Stimulated activated CD8-positive, alpha-beta memory T cell treated with anti-CD3 and anti-CD28 coated beads, Interleukin-4, amount 100 ng/mL, for 24 hours (primary cell): ENCODE measurements at regions not wholly inside any gene's neighbourhood (a gene's known extent, or its start where the extent isn't known, plus 50 kb on each side); places are given as distances from the start of the nearest gene placed in this dataset.
"Not testable (repeated sequence)": the region's sequence is repeated elsewhere in the genome, so short reads cannot be mapped to it uniquely, and the experiment has no call there.

Experiments used
- DNase-seq: peaks from one replicate; pipeline ENCODE4 v3.0.0-alpha.2; 2020; ENCODE audit warnings: low read depth

DNA sequence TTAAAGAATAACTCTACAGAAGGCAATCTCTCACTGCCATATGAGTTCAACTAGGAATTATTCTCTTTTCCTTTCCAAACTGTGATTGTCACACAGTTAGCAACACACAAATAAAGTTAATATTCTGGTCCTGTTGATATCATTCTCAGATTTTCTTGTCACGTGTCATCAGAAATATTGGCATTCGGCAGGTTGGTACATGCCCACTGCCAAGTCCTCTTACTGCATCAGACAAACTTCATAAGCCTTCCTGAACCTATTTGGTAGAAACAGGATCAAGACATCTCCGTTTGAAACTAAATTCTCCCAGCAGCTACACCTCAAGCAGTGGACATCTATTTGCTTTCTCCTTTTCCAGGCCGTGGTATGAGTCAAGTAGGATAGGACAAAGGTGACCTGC lies 177.9 kb upstream of the SOX2 start:
- DNase-seq, result no peak

DNA sequence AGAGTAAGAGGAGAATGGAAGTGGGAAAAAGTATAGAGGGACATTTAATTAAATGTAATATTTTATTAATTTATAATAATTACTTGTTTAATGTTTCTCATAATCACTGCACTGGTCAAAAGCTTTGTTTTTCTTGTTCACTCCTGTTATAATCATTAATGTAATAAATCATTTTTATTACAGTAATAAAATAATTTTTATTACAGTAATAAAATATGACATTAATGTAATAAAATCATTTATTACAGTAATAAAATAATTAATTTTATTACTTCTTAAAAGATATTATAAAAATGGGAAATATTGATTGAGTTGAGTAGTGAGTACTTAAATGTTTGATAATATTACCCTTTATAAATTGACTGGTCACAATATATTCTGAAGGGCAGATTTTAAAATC lies 181.1 kb upstream of the SOX2 start:
- DNase-seq, result no peak

- no peak for DNase-seq
Measured at GRCh38 chr3:181521831-181522230, 189.9 kb upstream of the SOX2 start.

- no peak for DNase-seq
Measured at GRCh38 chr3:181518222-181518621, 193.5 kb upstream of the SOX2 start.

- DNase-seq, result no peak
Measured at GRCh38 chr3:181512787-181513186, 198.9 kb upstream of the SOX2 start.

GRCh38 chr3:181510500-181510899 lies 201.2 kb upstream of the SOX2 start:
- no peak for DNase-seq

DNA sequence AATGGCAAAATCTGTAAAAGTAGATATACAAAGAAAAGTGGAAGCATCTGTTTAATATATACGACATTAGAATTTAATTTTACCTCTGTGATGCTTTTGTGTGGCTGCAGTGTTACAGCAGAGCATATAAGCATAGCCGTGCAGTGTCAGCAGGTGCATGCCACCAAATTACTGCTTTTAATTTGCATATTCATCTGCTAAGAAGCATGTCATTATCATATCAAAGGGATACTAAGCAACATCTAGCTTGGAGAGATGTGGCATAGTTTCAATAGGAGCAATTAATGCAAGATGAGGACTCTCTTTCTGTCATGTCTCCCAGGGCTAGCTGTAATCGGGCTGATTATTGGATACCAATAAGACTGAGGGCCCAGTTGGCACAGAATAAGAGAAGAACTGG lies 214.4 kb upstream of the SOX2 start:
- DNase-seq, result no peak

DNA sequence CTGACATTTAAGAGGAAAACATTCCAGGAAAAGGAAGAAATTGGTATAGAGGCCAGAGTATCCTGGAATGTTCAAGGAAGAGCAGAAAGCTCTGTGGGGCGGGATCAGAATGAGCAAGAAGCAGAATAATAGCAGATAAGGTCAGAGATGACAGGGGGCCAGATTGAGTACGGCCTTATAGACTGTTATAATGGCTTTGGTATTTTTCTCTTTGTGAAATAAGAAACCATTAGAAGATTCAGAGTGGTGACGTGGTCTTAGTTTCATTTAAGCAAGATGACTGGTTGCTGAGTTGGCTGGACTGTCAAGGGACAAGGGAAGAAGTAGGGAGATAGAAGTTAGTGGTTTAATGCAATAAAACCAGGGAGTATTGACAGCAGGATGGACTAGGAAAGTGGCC lies 218.3 kb upstream of the SOX2 start:
- DNase-seq, result no peak

DNA sequence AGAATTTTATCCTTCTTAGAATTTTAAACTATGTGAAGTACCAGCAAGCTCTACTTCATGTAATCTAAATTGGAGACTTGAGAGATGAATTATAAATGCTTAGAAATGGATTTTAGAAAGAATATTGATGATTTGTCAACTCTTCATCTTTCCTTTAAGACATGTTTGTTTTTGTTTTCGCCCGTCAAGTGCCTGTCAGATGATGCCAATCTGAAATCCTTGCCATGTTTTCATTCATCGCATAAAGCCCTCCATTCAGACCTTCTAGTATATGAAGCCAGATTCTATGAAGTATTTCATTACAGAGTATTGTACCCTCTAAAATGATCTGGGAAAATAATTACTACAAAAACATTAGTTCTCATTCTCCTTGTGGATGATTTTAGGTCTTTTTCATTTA lies 223.2 kb upstream of the SOX2 start:
- no peak for DNase-seq

DNA sequence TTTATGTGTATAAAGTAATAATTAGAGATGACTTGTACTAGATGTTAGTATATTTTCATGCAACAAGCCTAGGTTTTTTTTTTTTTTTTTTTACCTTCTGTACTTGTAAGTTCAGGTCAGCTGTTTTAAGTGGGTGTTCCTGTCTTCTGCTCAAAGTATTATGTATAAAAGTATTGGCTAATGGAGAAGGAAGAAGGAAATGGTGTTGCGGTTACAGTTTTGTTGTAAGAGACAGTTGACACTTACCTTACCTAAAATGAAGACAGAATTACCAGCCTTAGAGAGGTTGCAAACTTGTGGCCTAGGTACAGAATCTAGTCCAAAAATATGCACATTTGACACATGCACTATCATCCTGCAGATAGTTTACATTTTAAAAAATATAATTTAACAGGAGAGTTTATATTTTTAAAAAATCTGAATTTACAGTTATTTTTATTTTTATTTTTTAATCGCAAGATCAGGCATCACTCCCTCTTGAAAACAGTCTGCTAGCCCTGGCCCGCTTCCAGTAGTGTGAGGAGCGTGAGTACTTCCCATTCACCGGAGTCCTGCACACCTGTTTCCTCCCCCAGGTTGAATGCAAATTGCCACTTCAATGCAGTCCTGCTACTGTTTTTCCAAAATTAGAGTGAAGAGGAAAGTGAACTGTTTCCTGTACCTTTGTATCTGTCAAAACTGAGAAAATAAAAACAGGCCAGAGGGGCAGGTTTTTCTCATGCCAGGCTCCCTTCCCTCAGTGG lies 224.3 kb upstream of the SOX2 start:
- no peak for DNase-seq

DNA sequence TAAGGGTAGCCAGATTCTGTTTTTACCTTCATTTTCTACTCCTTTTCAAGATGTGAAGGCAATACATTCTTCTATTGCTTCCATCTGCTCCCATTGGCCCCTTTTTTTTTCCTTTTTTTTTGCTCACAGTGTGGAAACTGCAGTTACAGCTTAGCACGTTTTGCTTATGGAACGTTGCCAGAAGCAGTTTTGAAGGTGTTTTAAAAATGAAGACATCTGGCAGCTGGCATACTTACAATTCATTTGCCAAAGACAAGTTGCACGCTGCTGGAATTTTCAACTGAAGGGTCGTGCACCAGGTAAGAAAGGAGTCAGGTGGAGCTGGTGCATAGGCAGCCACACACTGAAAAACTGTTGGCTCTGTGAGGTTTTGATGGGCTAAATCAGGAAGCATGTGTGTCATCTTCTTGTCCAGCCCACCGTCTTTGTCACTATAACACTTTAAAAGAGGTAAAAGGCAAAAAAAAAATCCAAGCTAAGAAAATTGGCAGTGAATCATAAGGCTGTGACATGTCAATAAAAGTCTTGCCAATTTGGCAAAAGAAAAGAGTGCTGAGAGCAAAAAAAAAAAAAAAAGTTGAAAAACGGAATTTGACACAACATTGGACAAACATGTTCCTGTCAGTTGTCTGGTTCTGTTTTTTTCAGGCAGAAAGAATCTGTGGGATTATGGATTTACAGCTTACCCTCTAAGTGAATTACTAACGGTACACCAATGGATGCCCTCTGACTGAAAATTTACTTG lies 225.4 kb upstream of the SOX2 start:
- DNase-seq, result no peak

GRCh38 chr3:181484026-181484425 lies 227.7 kb upstream of the SOX2 start:
- DNase-seq, result no peak

DNA sequence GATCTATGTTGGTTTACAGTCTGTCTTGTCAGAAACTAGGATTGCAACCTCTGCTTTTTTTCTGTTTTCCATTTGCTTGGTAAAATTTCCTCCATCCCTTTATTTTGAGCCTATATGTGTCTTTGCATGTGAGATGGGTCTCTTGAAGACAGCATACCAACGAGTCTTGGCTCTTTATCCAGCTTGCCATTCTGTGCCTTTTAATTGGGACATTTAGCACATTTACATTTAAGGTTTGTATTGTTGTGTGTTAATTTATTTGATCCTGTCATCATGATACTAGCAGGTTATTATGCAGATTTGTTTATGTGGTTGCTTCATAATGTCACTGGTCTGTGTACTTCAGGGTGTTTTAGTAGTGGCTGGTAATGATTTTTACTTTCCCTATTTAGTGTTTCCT lies 236.6 kb upstream of the SOX2 start:
- not testable (repeated sequence) for DNase-seq

DNA sequence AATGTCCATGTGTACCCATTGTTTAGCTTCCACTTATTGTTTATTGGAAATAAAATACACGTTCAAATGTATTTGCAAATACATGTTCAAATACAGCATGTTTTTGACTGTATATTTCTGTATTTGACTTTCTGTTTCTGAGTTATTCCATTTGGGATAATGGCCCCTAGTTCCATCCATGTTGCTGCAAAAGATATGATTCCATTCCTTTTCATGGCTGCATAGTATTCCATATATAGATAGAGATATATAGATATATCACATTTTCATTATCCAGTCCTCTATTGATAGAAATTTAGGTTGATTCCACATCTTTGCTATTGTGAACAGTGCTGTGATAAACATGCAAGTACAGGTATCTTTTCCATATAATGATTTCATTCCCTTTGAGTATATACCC lies 241.4 kb upstream of the SOX2 start:
- no peak for DNase-seq

DNA sequence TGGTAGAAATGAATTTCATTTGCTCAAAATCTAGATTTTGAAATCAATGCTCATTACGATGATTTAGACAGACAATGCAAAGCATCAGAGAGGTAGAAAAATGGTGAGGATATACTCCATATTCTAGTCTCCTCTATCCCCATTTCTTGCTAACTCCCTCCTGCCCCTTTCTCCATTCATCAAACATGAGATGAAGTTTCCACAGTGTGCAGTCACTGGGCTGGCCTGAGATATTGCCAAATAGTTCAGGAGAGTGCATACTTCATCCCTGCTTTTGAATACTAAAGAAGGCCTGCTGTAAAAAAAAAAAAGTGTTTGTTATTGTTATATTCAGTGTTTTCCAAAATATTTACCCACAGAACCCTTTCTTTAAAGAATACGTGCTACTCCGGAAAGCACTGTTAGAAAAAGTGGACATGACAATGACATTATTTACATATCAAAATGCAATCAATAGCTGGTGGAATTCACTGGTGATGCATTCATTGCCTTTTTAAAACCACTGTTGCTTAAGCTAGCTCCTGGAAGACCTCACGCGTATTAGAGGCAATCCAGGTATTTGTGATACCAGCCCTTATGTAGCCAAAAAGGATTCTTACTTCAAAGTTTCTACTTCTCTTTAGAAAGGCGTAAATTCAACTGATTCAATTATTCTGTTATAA lies 247.6 kb upstream of the SOX2 start:
- DNase-seq, result no peak

- DNase-seq, result no peak
Measured at GRCh38 chr3:181461381-181461780, 250.3 kb upstream of the SOX2 start.

DNA sequence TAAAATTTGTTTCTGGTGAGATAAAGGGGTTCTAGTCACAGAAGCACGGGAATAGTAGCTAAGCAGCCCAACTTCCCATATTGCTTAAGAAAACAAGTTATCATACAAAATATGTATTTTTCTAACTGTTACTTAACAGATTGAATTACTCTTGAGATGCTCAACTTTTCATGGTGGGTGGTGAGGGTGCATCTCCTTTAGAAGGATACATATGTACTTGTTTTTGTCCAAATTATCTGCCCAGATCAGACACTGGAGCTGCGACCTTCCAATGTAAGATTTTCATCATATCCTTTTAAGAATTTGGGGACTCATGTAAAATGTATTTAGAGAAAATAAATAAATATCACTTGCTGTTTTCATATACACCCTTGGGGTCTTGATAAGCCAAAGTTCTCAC lies 252.2 kb upstream of the SOX2 start:
- DNase-seq, result no peak

DNA sequence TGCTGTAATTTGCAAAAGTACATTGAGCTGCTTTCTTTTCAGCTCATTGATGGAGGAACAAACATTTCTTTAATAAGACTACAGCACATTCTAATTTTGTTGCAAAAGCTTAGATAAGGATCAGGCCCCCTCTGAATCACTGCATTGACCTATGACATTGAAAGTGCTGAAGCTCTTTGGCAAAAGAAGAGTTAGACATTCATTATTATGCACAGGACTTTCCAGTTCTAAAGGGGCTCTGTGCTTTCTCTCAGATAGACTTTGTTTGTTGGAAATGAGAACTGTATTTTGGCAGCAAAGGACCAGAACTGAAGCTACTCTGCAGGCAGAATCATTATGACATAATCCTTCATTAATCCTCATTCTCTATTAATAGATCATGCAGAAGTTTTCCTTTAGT lies 252.9 kb upstream of the SOX2 start:
- DNase-seq, result no peak

DNA sequence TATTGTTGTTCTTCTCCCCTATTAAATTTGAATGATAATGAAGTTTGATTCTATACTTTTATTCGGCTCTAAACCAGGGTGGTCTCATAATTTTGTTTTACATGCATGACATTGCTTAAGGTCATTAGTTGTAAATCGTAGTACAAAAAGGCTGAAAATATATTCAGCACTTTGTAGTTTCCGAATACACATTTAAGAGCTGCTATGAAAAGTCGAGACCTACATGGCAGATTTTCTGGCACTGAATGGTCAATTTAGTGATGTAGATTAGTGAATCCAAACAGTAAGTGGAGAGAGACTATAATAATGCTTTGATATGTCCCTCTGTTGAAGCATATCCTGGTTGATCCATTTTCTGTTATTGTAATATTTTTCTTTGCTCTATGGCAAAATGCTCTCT lies 254.0 kb upstream of the SOX2 start:
- no peak for DNase-seq

- no peak for DNase-seq
Measured at GRCh38 chr3:181457190-181457589, 254.5 kb upstream of the SOX2 start.

- DNase-seq, result no peak
Measured at GRCh38 chr3:181455276-181455675, 256.4 kb upstream of the SOX2 start.

GRCh38 chr3:181454451-181455027 lies 257.2 kb upstream of the SOX2 start:
- no peak for DNase-seq

- no peak for DNase-seq
Measured at GRCh38 chr3:181446741-181447140, 265.0 kb upstream of the SOX2 start.
